H1 (cell line): ENCODE measurements at regions not wholly inside any gene's neighbourhood (a gene's known extent, or its start where the extent isn't known, plus 50 kb on each side); places are given as distances from the start of the nearest gene placed in this dataset.

ENCODE experiments used
- CTCF ChIA-PET: fragments of 300-600 bp; sonication (Branson Sonifier 250); formaldehyde crosslinking; loops from one replicate; lab custom pipeline; 2021; ENCODE audit not compliant: partially characterized antibody; lab: Charles Lee
- POLR2A ChIA-PET: fragments of 300-600 bp; sonication (Branson Sonifier 250); formaldehyde crosslinking; loops from one replicate; lab custom pipeline; 2021; ENCODE audit warnings: inconsistent platforms; ENCODE audit not compliant: partially characterized antibody; lab: Charles Lee
- DNase-seq, 2 experiments: peaks; one replicate each; pipeline versions ENCODE4 v3.0.0 to v3.0.0-alpha.2; 2010 to 2022; ENCODE audit warnings: low spot score in 2 of 2, low read depth in 1 of 2, mixed read lengths in 1 of 2
- FAIRE-seq: peaks from 2 replicates; lab custom pipeline; 2011; peaks lifted over from hg19 to GRCh38; lab: Jason Lieb, UNC
- H2AFZ ChIP-seq: 2 replicates; pipeline ENCODE4 v1.8.1; 2012; ENCODE audit warnings: low read length, inconsistent platforms
- H2AK5ac ChIP-seq: 2 replicates; pipeline ENCODE4 v1.6.1; 2013; ENCODE audit warnings: low read depth, low read length
- H2BK120ac ChIP-seq: replicated peaks from 2 replicates; pipeline ENCODE3; 2013; ENCODE audit warnings: low read depth, low read length, inconsistent platforms
- H2BK12ac ChIP-seq: 2 replicates; pipeline ENCODE4 v1.6.1; 2013; ENCODE audit warnings: low read depth, low read length
- H2BK15ac ChIP-seq: 2 replicates; pipeline ENCODE4 v1.6.1; 2013; ENCODE audit warnings: low read length
- H2BK20ac ChIP-seq: 2 replicates; pipeline ENCODE4 v1.6.1; 2013; ENCODE audit warnings: low read length
- H2BK5ac ChIP-seq: 2 replicates; pipeline ENCODE4 v1.6.1; 2013; ENCODE audit warnings: low read depth, low read length
- H3K14ac ChIP-seq: 2 replicates; pipeline ENCODE4 v1.6.1; 2013; ENCODE audit warnings: inconsistent platforms; ENCODE audit not compliant: insufficient read length
- H3K18ac ChIP-seq: 2 replicates; pipeline ENCODE4 v1.6.1; 2013; ENCODE audit warnings: low read length; ENCODE audit errors: extremely low read depth
- H3K23ac ChIP-seq: 2 replicates; pipeline ENCODE4 v1.6.1; 2013; ENCODE audit warnings: inconsistent platforms; ENCODE audit not compliant: insufficient read length
- H3K23me2 ChIP-seq: 2 replicates; pipeline ENCODE4 v1.6.1; 2013; ENCODE audit warnings: low read depth, low read length
- H3K27ac ChIP-seq: 2 replicates; pipeline ENCODE4 v1.6.1; 2011; ENCODE audit warnings: low read depth, low read length, inconsistent platforms
- H3K27me3 ChIP-seq, 4 experiments: replicated peaks in 1 of 4; 1 replicate in 1 of 4; 2 replicates in 3 of 4; pipeline versions ENCODE4 v1.6.1 to v1.8.1; 2011 to 2013; ENCODE audit warnings: low read length in 3 of 4, mild to moderate bottlenecking in 3 of 4, inconsistent platforms in 2 of 4, mixed read lengths in 2 of 4, moderate library complexity in 1 of 4; ENCODE audit not compliant: control insufficient read depth in 3 of 4, insufficient read depth in 3 of 4; ENCODE audit errors: extremely low read depth in 1 of 4
- H3K36me3 ChIP-seq, 4 experiments: 2 replicates each; pipeline versions ENCODE4 v1.6.1 to v1.8.1; 2011 to 2013; ENCODE audit warnings: mild to moderate bottlenecking in 4 of 4, low read length in 3 of 4, moderate library complexity in 2 of 4, control low read depth in 1 of 4, inconsistent platforms in 1 of 4; ENCODE audit not compliant: insufficient read depth in 4 of 4, control insufficient read depth in 2 of 4
- H3K4ac ChIP-seq: replicated peaks from 2 replicates; pipeline ENCODE3; 2013; ENCODE audit warnings: low read length, low read depth, mixed read lengths, inconsistent platforms; ENCODE audit not compliant: insufficient read length
- H3K4me1 ChIP-seq, 4 experiments: replicated peaks in 1 of 4; 1 replicate in 1 of 4; 2 replicates in 3 of 4; pipeline versions ENCODE4 v1.6.1 to v1.8.1; 2011 to 2013; ENCODE audit warnings: low read length in 3 of 4, inconsistent platforms in 2 of 4, mixed read lengths in 1 of 4; ENCODE audit not compliant: insufficient read depth in 4 of 4, control insufficient read depth in 3 of 4
- H3K4me2 ChIP-seq, 2 experiments: 2 replicates each; pipeline versions ENCODE4 v1.6.1 to v1.8.1; 2011 to 2013; ENCODE audit warnings: low read depth in 2 of 2, low read length in 2 of 2, control low read depth in 1 of 2, inconsistent platforms in 1 of 2, mild to moderate bottlenecking in 1 of 2; ENCODE audit not compliant: insufficient read depth in 1 of 2
- H3K4me3 ChIP-seq, 4 experiments: fragments of 200-600, 300-600 bp in 1 of 4; sonication (generic), shearing (Covaris generic), sonication (Bioruptor Twin) in 1 of 4; 2 replicates each; pipeline versions ENCODE4 v1.5.1 to v1.8.1; 2011 to 2016; ENCODE audit warnings: low read length in 4 of 4, low read depth in 3 of 4, control low read depth in 2 of 4, inconsistent platforms in 2 of 4, mild to moderate bottlenecking in 2 of 4, mixed read lengths in 1 of 4, moderate library complexity in 1 of 4; ENCODE audit not compliant: insufficient read depth in 2 of 4; ENCODE audit errors: extremely low read depth in 1 of 4
- H3K56ac ChIP-seq: replicated peaks from 2 replicates; pipeline ENCODE3; 2013; ENCODE audit warnings: low read depth, mild to moderate bottlenecking, mixed read lengths, low read length, inconsistent platforms; ENCODE audit not compliant: insufficient read length
- H3K79me1 ChIP-seq: 2 replicates; pipeline ENCODE4 v1.6.1; 2013; ENCODE audit warnings: low read depth, low read length, control low read depth
- H3K79me2 ChIP-seq, 2 experiments: 2 replicates each; pipeline versions ENCODE4 v1.6.1 to v1.8.1; 2012 to 2013; ENCODE audit warnings: low read length in 2 of 2, mild to moderate bottlenecking in 2 of 2, inconsistent platforms in 1 of 2; ENCODE audit not compliant: insufficient read depth in 2 of 2, control insufficient read depth in 1 of 2
- H3K9ac ChIP-seq, 4 experiments: replicated peaks in 1 of 4; 1 replicate in 1 of 4; 2 replicates in 3 of 4; pipeline versions ENCODE4 v1.6.1 to v1.8.1; 2011 to 2013; ENCODE audit warnings: low read depth in 3 of 4, low read length in 3 of 4, control low read depth in 2 of 4, mild to moderate bottlenecking in 2 of 4, moderate library complexity in 2 of 4, inconsistent platforms in 1 of 4; ENCODE audit errors: extremely low read depth in 1 of 4
- H3K9me3 ChIP-seq, 2 experiments: 2 replicates each; pipeline versions ENCODE4 v1.6.1 to v1.8.1; 2012 to 2013; ENCODE audit warnings: mild to moderate bottlenecking in 2 of 2, moderate library complexity in 2 of 2, control low read depth in 1 of 2, inconsistent platforms in 1 of 2, low read depth in 1 of 2, low read length in 1 of 2, mixed read lengths in 1 of 2; ENCODE audit not compliant: insufficient read depth in 2 of 2
- H4K20me1 ChIP-seq, 2 experiments: replicated peaks in 1 of 2; 2 replicates each; pipeline versions ENCODE3 to v1.8.1; 2011 to 2013; ENCODE audit warnings: inconsistent platforms in 2 of 2, low read length in 2 of 2, mild to moderate bottlenecking in 1 of 2; ENCODE audit not compliant: insufficient read depth in 2 of 2, control insufficient read depth in 1 of 2
- H4K5ac ChIP-seq: 2 replicates; pipeline ENCODE4 v1.6.1; 2013; ENCODE audit warnings: low read length, low read depth, mixed read lengths, inconsistent platforms; ENCODE audit not compliant: insufficient read length
- H4K8ac ChIP-seq: 2 replicates; pipeline ENCODE4 v1.8.0; 2013; ENCODE audit warnings: mild to moderate bottlenecking, moderate library complexity, low read length, inconsistent platforms; ENCODE audit not compliant: insufficient read depth; ENCODE audit errors: extremely low read depth
- H4K91ac ChIP-seq: replicated peaks from 2 replicates; pipeline ENCODE3; 2013; ENCODE audit warnings: low read length, mixed read lengths, inconsistent platforms; ENCODE audit not compliant: insufficient read length
- BACH1 ChIP-seq: IDR thresholded peaks from 2 replicates; pipeline ENCODE4 v1.6.1; 2012; ENCODE audit warnings: low read length, improper control_type of control experiment
- CBX5 ChIP-seq: fragments of 300-800, 300-1000 bp; sonication (generic); IDR thresholded peaks from 2 replicates; pipeline ENCODE4 v1.7.1; 2016; ENCODE audit warnings: antibody characterized with exemption, low read length, low read depth
- CEBPB ChIP-seq: IDR thresholded peaks from 2 replicates; pipeline ENCODE4 v1.6.1; 2012; ENCODE audit warnings: low read depth, low read length
- E2F6 ChIP-seq: IDR thresholded peaks from 2 replicates; pipeline ENCODE4 v1.6.1; 2012; ENCODE audit warnings: inconsistent platforms
- EGR1 ChIP-seq: IDR thresholded peaks from 2 replicates; pipeline ENCODE4 v1.6.1; 2011; ENCODE audit warnings: low read depth, low read length, borderline replicate concordance
- EP300 ChIP-seq, 2 experiments: IDR thresholded peaks; 1 replicate in 1 of 2; 2 replicates in 1 of 2; pipeline ENCODE4 v1.6.1; 2011 to 2012; ENCODE audit warnings: low read depth in 2 of 2, low read length in 2 of 2, mild to moderate bottlenecking in 2 of 2, borderline replicate concordance in 1 of 2, inconsistent platforms in 1 of 2, moderate library complexity in 1 of 2
- FOSL1 ChIP-seq: IDR thresholded peaks from 2 replicates; pipeline ENCODE4 v1.6.1; 2011; ENCODE audit warnings: mild to moderate bottlenecking, low read depth, low read length, moderate library complexity; ENCODE audit not compliant: insufficient read depth
- MAFK ChIP-seq: IDR thresholded peaks from 2 replicates; pipeline ENCODE4 v1.6.1; 2012; ENCODE audit warnings: low read depth, mild to moderate bottlenecking, improper control_type of control experiment, low read length
- RBBP5 ChIP-seq: IDR thresholded peaks from 2 replicates; pipeline ENCODE4 v1.7.1; 2012; ENCODE audit warnings: low read depth, mild to moderate bottlenecking, inconsistent platforms, low read length, moderate library complexity, borderline replicate concordance
- SIN3A ChIP-seq, 2 experiments: IDR thresholded peaks in 1 of 2; conservative IDR thresholded peaks in 1 of 2; 2 replicates each; pipeline ENCODE4 v1.6.1; 2011 to 2012; ENCODE audit warnings: low read length in 2 of 2, improper control_type of control experiment in 1 of 2, low read depth in 1 of 2, mild to moderate bottlenecking in 1 of 2
- SIX5 ChIP-seq: IDR thresholded peaks from 2 replicates; pipeline ENCODE4 v1.6.1; 2011; ENCODE audit warnings: mild to moderate bottlenecking, low read depth, low read length
- SRF ChIP-seq: IDR thresholded peaks from 2 replicates; pipeline ENCODE4 v1.6.1; 2011; ENCODE audit warnings: mild to moderate bottlenecking, low read depth, low read length, moderate library complexity
- TBP ChIP-seq: IDR thresholded peaks from 2 replicates; pipeline ENCODE4 v1.6.1; 2011; ENCODE audit warnings: low read depth, low read length, improper control_type of control experiment
- WGBS, 2 experiments: shearing (Covaris generic) in 1 of 2; methylation state at CpG; one replicate each; pipeline versions ENCODE4 v1.1.6 to v1.1.7; 2013 to 2015; ENCODE audit warnings: low lambda C conversion rate in 2 of 2, mixed read lengths in 2 of 2, inconsistent platforms in 1 of 2, low coverage in 1 of 2, missing lambda C conversion rate in 1 of 2; ENCODE audit not compliant: insufficient replicate concordance in 2 of 2, insufficient coverage in 1 of 2, insufficient read length in 1 of 2; ENCODE audit errors: extremely low coverage in 1 of 2, missing lambda C conversion rate in 1 of 2; 5-methylcytosine and 5-hydroxymethylcytosine counted together

GRCh38 chr1:193905288-193906085 lies 719.1 kb upstream of the B3GALT2 start:
- Histone ChIP-seq H2AFZ (no peak overlapping the region), H3K4me3 (no peak overlapping the region), H2AK5ac (no peak overlapping the region), H2BK15ac (no peak overlapping the region), H2BK5ac (no peak overlapping the region), H3K14ac (no peak overlapping the region), H3K23ac (no peak overlapping the region), H3K9me3 (no peaks in the 10 kb centered on the region), H2BK20ac (no peak overlapping the region), H3K36me3 (no peaks in the 10 kb centered on the region), H3K27me3 (no peaks in the 10 kb centered on the region), H3K18ac (no peak overlapping the region), H4K20me1 (no peaks in the 10 kb centered on the region), H4K8ac (no peak overlapping the region), H2BK12ac (no peak overlapping the region), H3K4ac (no peak overlapping the region), H3K79me1 (no peaks in the 10 kb centered on the region), H3K27ac (no peak overlapping the region), H4K91ac (no peak overlapping the region), H3K4me2 (no peak overlapping the region), H2BK120ac (no peak overlapping the region), H4K5ac (no peak overlapping the region), H3K79me2 (no peaks in the 10 kb centered on the region), H3K56ac (no peak overlapping the region), H3K23me2 (no peaks in the 10 kb centered on the region), H3K4me1 (no peaks in the 10 kb centered on the region), H3K9ac (no peak overlapping the region)
- 88 to 100% methylated on average over 1 to 5 of the region's 5 CpGs for WGBS, 2 experiments
- no peak for DNase-seq
- FAIRE-seq = no peak
- ChIA-PET CTCF (no interaction called here), POLR2A (interaction anchor here (0.6 kb wide), 1 partner anchor 11 kb away, joined by 3 read pairs; no protein-coding TSS in a partner anchor)
- TF ChIP-seq TBP (no peak), CEBPB (no peak), SRF (no peak), SIX5 (no peak), EP300 (IDR thresholded peaks at IDR 0.05; ENCODE audit: borderline replicate concordance in 1 of 2, low read depth in 2 of 2, low read length in 2 of 2) (no peak), E2F6 (no peak), BACH1 (no peak), RBBP5 (no peak), CBX5 (no peak), EGR1 (no peak), SIN3A (conservative IDR thresholded peaks at IDR 0.05 in 1 of 2, IDR thresholded peaks at IDR 0.05 in 1 of 2; ENCODE audit: low read depth in 1 of 2, low read length in 2 of 2) (no peak), MAFK (no peak), FOSL1 (no peak)
